Sigmoid colon (tissue), 4 donors: ENCODE measurements at regions not wholly inside any gene's neighbourhood (a gene's known extent, or its start where the extent isn't known, plus 50 kb on each side); places are given as distances from the start of the nearest gene placed in this dataset.

ENCODE experiments used
- CTCF ChIP-seq, 4 experiments: fragments of 450-650 bp in 3 of 4; fragments of 200-600 bp in 1 of 4; IDR thresholded peaks; one replicate each; pipeline ENCODE4 v1.5.1; 2016 to 2019; ENCODE audit warnings: antibody characterized with exemption in 4 of 4, mild to moderate bottlenecking in 3 of 4, moderate library complexity in 2 of 4
- EP300 ChIP-seq, 4 donors: sonication (generic); formaldehyde crosslinking; IDR thresholded peaks; one replicate each; pipeline ENCODE4 v1.6.1; 2017; ENCODE audit warnings: antibody characterized with exemption in 4 of 4
- POLR2A ChIP-seq, 2 donors: fragments of 450-650 bp; IDR thresholded peaks; one replicate each; pipeline ENCODE4 v1.6.1; 2016; ENCODE audit warnings: antibody characterized with exemption in 2 of 2, mild to moderate bottlenecking in 2 of 2, moderate library complexity in 2 of 2
- POLR2AphosphoS5 ChIP-seq, 4 donors: sonication (generic); formaldehyde crosslinking; IDR thresholded peaks; one replicate each; pipeline ENCODE4 v1.6.1; 2017; ENCODE audit warnings: antibody characterized with exemption in 4 of 4

- TF ChIP-seq CTCF (IDR thresholded peaks at IDR 0.05): no peak
- TF ChIP-seq POLR2A (IDR thresholded peaks at IDR 0.05): no peak
- no peak for TF ChIP-seq POLR2AphosphoS5 (IDR thresholded peaks at IDR 0.05)
- no peak for TF ChIP-seq EP300 (IDR thresholded peaks at IDR 0.05)
Measured at GRCh38 chr1:113322439-113322838, 67.9 kb upstream of the MAGI3 start.
